HepG2 (cell line): ENCODE measurements at regions not wholly inside any gene's neighbourhood (a gene's known extent, or its start where the extent isn't known, plus 50 kb on each side); places are given as distances from the start of the nearest gene placed in this dataset.

ENCODE experiments used
- AGO2 ChIP-seq: fragments of 200-400 bp; formaldehyde crosslinking; optimal IDR thresholded peaks from 2 replicates; pipeline ENCODE3; 2017; ENCODE audit warnings: mild to moderate bottlenecking, low read depth, low read length, moderate library complexity
- KDM5A ChIP-seq: fragments of 200-600 bp; sonication (generic); IDR thresholded peaks from 2 replicates; pipeline ENCODE4 v1.7.0; 2018; ENCODE audit warnings: antibody characterized with exemption, mild to moderate bottlenecking, low read length, borderline replicate concordance
- MTA3 ChIP-seq: sonication (generic); formaldehyde crosslinking; IDR thresholded peaks from 2 replicates; pipeline ENCODE4 v1.4.0; 2020; ENCODE audit warnings: missing genetic modification reagents
- POLR2A ChIP-seq, 2 experiments: IDR thresholded peaks; 2 replicates each; pipeline ENCODE4 v1.6.1; 2011; ENCODE audit warnings: low read depth in 2 of 2, low read length in 2 of 2, mild to moderate bottlenecking in 1 of 2, moderate library complexity in 1 of 2; ENCODE audit not compliant: insufficient read depth in 1 of 2
- ZFYVE20 ChIP-seq: sonication (generic); formaldehyde crosslinking; IDR thresholded peaks from 2 replicates; pipeline ENCODE4 v1.8.0; 2023; ENCODE audit warnings: low read depth, mild to moderate bottlenecking, moderate library complexity, missing genetic modification reagents, borderline replicate concordance
- ZNF3 ChIP-seq: IDR thresholded peaks from 2 replicates; pipeline ENCODE4 v1.7.0; 2017; ENCODE audit warnings: inconsistent platforms
- TF ChIP-seq, protein P1 (sequence below): sonication (generic); formaldehyde crosslinking; IDR thresholded peaks from 2 replicates; pipeline ENCODE4 v1.8.1; 2023; ENCODE audit warnings: mild to moderate bottlenecking, inconsistent platforms, moderate library complexity, missing genetic modification reagents, borderline replicate concordance

GRCh38 chr4:171519457-171519856 lies 293.7 kb upstream of the GALNTL6 start:
- TF ChIP-seq ZNF3 (CRISPR knock-in tag) (no peak), MTA3 (CRISPR knock-in tag) (no peak), AGO2 (no peak), ZFYVE20 (CRISPR knock-in tag) (no peak), POLR2A (IDR thresholded peaks at IDR 0.05; ENCODE audit: insufficient read depth in 1 of 2, low read depth in 2 of 2, low read length in 2 of 2) (no peak), KDM5A (no peak)
- TF ChIP-seq, protein P1, sequence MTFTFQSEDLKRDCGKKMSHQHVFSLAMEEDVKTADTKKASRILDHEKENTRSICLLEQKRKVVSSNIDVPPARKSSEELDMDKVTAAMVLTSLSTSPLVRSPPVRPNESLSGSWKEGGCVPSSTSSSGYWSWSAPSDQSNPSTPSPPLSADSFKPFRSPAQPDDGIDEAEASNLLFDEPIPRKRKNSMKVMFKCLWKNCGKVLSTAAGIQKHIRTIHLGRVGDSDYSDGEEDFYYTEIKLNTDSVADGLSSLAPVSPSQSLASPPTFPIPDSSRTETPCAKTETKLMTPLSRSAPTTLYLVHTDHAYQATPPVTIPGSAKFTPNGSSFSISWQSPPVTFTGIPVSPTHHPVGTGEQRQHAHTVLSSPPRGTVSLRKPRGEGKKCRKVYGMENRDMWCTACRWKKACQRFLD (CRISPR knock-in tag) = no peak
